ENCODE measurements at regions not wholly inside any gene's neighbourhood (a gene's known extent, or its start where the extent isn't known, plus 50 kb on each side); places are given as distances from the start of the nearest gene placed in this dataset.

DNA sequence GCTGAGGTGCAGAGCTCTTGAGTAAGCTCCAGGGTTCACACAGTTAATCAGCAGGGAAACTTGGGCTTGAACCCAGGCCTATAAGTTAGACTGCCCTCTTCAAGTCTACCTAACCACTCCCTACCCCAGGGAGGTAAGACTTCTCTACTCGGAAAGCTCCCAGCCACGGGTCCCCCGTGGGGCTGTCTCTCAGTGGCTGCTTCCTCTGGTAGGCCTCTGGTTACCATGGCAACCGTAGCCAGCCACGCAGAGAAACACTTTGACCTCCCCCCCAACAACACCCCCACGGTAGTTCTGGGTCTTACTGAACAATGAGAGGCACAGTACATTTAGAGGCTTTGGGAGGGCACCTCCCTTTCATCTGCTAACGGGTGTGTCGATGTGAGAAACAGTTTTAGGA, 245.2 kb downstream of the AACS start:
- H2BK120ac ChIP-seq (ENCODE audit: low read depth, low read length, poor library complexity, severe bottlenecking): no peak overlapping the region
- peaks cover 5% of the 10 kb centered on the region; the same call in 1 of the 2 replicates for H3K4me1 ChIP-seq (ENCODE audit: insufficient read depth, low read length)
- H4K91ac ChIP-seq (ENCODE audit: insufficient read length, low read depth, low read length): no peak overlapping the region
- no peaks in the 10 kb centered on the region for H4K20me1 ChIP-seq (ENCODE audit: control insufficient read depth, insufficient read depth, insufficient read length)
- peak overlapping the region; percentile 95 for H4K8ac ChIP-seq (replicated peaks; ENCODE audit: insufficient read length, low read depth, low read length)
- Mint-ChIP-seq H3K36me3 (ENCODE audit: insufficient read depth in 1 of 3, low read depth in 3 of 3) (no peaks in the 10 kb centered on the region; a peak in 1 of 7 replicates), H3K4me1 (peaks cover 14 to 20% of the 10 kb centered on the region in 2 experiments), H3K9me3 (no peaks in the 10 kb centered on the region; a peak in 1 of 5 replicates), H3K27ac (no peak overlapping the region), H3K27me3 (ENCODE audit: low read depth) (peaks cover 31% of the 10 kb centered on the region), H3K4me3 (no peak overlapping the region)
- TF ChIP-seq, protein P1, sequence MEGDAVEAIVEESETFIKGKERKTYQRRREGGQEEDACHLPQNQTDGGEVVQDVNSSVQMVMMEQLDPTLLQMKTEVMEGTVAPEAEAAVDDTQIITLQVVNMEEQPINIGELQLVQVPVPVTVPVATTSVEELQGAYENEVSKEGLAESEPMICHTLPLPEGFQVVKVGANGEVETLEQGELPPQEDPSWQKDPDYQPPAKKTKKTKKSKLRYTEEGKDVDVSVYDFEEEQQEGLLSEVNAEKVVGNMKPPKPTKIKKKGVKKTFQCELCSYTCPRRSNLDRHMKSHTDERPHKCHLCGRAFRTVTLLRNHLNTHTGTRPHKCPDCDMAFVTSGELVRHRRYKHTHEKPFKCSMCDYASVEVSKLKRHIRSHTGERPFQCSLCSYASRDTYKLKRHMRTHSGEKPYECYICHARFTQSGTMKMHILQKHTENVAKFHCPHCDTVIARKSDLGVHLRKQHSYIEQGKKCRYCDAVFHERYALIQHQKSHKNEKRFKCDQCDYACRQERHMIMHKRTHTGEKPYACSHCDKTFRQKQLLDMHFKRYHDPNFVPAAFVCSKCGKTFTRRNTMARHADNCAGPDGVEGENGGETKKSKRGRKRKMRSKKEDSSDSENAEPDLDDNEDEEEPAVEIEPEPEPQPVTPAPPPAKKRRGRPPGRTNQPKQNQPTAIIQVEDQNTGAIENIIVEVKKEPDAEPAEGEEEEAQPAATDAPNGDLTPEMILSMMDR (conservative IDR thresholded peaks at IDR 0.05): no peak
- no peak overlapping the region for H2BK15ac ChIP-seq (ENCODE audit: low read depth, low read length)
- no peak overlapping the region for H2BK5ac ChIP-seq (ENCODE audit: insufficient read length, low read length)
- H2AK5ac ChIP-seq (ENCODE audit: insufficient read length, low read length): no peak overlapping the region
- no peak overlapping the region for H2AFZ ChIP-seq (ENCODE audit: low read length)
- H4K5ac ChIP-seq (ENCODE audit: insufficient read length, low read depth, low read length): no peak overlapping the region
- no peak overlapping the region for H3K56ac ChIP-seq (ENCODE audit: insufficient read length, low read depth, low read length)
- DNase-seq: no peak
- H3K14ac ChIP-seq (ENCODE audit: insufficient read depth, low read length): no peak overlapping the region
- H3K23me2 ChIP-seq (ENCODE audit: insufficient read length, low read depth, low read length, poor library complexity, severe bottlenecking): no peaks in the 10 kb centered on the region
- H3K27ac ChIP-seq (ENCODE audit: insufficient read length, low read depth, low read length): no peak overlapping the region
- no peak overlapping the region for H3K4me2 ChIP-seq (ENCODE audit: insufficient read depth, insufficient read length, low read length)
- no peak overlapping the region for H2BK12ac ChIP-seq (ENCODE audit: insufficient read length, low read depth, low read length)
- no peaks in the 10 kb centered on the region for H3K27me3 ChIP-seq (ENCODE audit: insufficient read depth, low read length)
- H3K79me2 ChIP-seq (ENCODE audit: insufficient read depth, low read length): peaks cover 2% of the 10 kb centered on the region; the same call in 1 of the 2 replicates
- H3K4ac ChIP-seq (ENCODE audit: low read depth, low read length): no peak overlapping the region
- H3K79me1 ChIP-seq (ENCODE audit: insufficient read depth, low read depth, low read length, poor library complexity, severe bottlenecking): no peaks in the 10 kb centered on the region
- no peak overlapping the region for H3K9ac ChIP-seq (ENCODE audit: extremely low read depth, insufficient read length, low read length)
- H2BK20ac ChIP-seq (ENCODE audit: low read depth, low read length, poor library complexity, severe bottlenecking): no peak overlapping the region
- no peak overlapping the region for H3T11ph ChIP-seq (ENCODE audit: low read length)
- WGBS (ENCODE audit: extremely low coverage, insufficient read length, low lambda C conversion rate): no CpG with 5 or more reads among the region's 8 CpGs
- no peak overlapping the region for H3K18ac ChIP-seq (ENCODE audit: insufficient read length, low read depth, low read length)
- H3K23ac ChIP-seq (ENCODE audit: insufficient read length, low read depth, low read length): no peak overlapping the region
- H3K9me3 ChIP-seq (ENCODE audit: control insufficient read depth, low read depth, low read length): no peaks in the 10 kb centered on the region

All from H9 (cell line).